Prostate gland (tissue), 2 donors: ENCODE measurements at regions not wholly inside any gene's neighbourhood (a gene's known extent, or its start where the extent isn't known, plus 50 kb on each side); places are given as distances from the start of the nearest gene placed in this dataset.

Experiments
- POLR2A ChIP-seq: fragments of 450-650 bp; IDR thresholded peaks from one replicate; pipeline ENCODE4 v1.6.1; 2016; ENCODE audit warnings: antibody characterized with exemption, mild to moderate bottlenecking
- POLR2AphosphoS5 ChIP-seq: sonication (generic); formaldehyde crosslinking; IDR thresholded peaks from one replicate; pipeline ENCODE4 v1.6.1; 2017; ENCODE audit warnings: antibody characterized with exemption
- TF ChIP-seq, protein P1 (sequence below), 4 experiments: fragments of 200-600 bp in 2 of 4; fragments of 450-650 bp in 2 of 4; sonication (generic) in 2 of 4; IDR thresholded peaks; 1 replicate in 3 of 4; 2 replicates in 1 of 4; pipeline ENCODE4 v1.5.1; 2016 to 2019; ENCODE audit warnings: antibody characterized with exemption in 4 of 4, mild to moderate bottlenecking in 2 of 4, moderate library complexity in 2 of 4

GRCh38 chr2:52897511-52898044 lies 870.0 kb upstream of the CHAC2 start:
- TF ChIP-seq POLR2A (no peak), POLR2AphosphoS5 (no peak)
- TF ChIP-seq, protein P1, sequence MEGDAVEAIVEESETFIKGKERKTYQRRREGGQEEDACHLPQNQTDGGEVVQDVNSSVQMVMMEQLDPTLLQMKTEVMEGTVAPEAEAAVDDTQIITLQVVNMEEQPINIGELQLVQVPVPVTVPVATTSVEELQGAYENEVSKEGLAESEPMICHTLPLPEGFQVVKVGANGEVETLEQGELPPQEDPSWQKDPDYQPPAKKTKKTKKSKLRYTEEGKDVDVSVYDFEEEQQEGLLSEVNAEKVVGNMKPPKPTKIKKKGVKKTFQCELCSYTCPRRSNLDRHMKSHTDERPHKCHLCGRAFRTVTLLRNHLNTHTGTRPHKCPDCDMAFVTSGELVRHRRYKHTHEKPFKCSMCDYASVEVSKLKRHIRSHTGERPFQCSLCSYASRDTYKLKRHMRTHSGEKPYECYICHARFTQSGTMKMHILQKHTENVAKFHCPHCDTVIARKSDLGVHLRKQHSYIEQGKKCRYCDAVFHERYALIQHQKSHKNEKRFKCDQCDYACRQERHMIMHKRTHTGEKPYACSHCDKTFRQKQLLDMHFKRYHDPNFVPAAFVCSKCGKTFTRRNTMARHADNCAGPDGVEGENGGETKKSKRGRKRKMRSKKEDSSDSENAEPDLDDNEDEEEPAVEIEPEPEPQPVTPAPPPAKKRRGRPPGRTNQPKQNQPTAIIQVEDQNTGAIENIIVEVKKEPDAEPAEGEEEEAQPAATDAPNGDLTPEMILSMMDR (IDR thresholded peaks at IDR 0.05), result no peak
